Thoracic aorta (tissue), 2 donors: ENCODE measurements at regions not wholly inside any gene's neighbourhood (a gene's known extent, or its start where the extent isn't known, plus 50 kb on each side); places are given as distances from the start of the nearest gene placed in this dataset.

Experiments used
- ATAC-seq: fragments of 150-250 bp; one replicate; pipeline ENCODE4 v1.8.0; 2017; ENCODE audit warnings: low read depth; ENCODE audit not compliant: insufficient number of reproducible peaks, low FRiP score
- DNase-seq: peaks from one replicate; pipeline ENCODE4 v3.0.0-alpha.2; 2020; ENCODE audit warnings: low spot score
- H3K27ac ChIP-seq, 2 donors: fragments of 200-600 bp; sonication (generic); 1 replicate in 1 of 2; 2 replicates in 1 of 2; pipeline ENCODE4 v1.5.1; 2016; ENCODE audit warnings: mild to moderate bottlenecking in 2 of 2, moderate library complexity in 2 of 2
- H3K27me3 ChIP-seq: fragments of 200-600 bp; sonication (generic); replicated peaks from 2 replicates; pipeline ENCODE4 v1.6.0; 2016; ENCODE audit warnings: mild to moderate bottlenecking; ENCODE audit not compliant: insufficient read depth
- H3K36me3 ChIP-seq: fragments of 200-600 bp; sonication (generic); one replicate; pipeline ENCODE4 v1.5.1; 2016
- H3K4me1 ChIP-seq, 2 donors: fragments of 200-600 bp; sonication (generic); 1 replicate in 1 of 2; 2 replicates in 1 of 2; pipeline versions ENCODE4 v1.5.1 to v1.6.0; 2016; ENCODE audit warnings: low read depth in 2 of 2, mild to moderate bottlenecking in 1 of 2; ENCODE audit not compliant: control insufficient read depth in 1 of 2
- H3K4me3 ChIP-seq: fragments of 200-600 bp; sonication (generic); 2 replicates; pipeline ENCODE4 v1.5.1; 2016; ENCODE audit warnings: mild to moderate bottlenecking
- H3K9me3 ChIP-seq: fragments of 200-600 bp; sonication (generic); 2 replicates; pipeline ENCODE4 v1.5.1; 2016
- TF ChIP-seq, protein P1 (sequence below): fragments of 200-600 bp; sonication (generic); IDR thresholded peaks from one replicate; pipeline ENCODE4 v1.5.1; 2019; ENCODE audit warnings: antibody characterized with exemption

DNA sequence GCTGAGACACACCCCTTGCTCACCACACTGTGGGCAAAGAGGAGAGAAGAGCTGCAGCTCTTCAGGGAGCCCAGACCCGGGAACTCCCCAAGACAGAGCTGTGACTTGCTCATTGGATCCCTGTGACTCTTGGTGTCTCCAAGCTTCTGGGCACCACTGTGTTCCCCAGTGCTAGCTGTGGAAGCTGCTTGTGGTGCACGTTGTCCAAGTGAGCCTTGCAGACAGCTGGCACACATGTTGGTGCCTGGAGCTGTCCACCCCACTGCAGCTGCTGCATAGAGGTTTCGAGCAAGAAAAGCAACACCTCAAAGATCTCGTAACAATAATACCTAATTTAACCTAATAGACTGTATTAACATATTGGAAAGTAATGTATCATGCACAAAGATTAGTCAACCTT is 1089.3 kb downstream of the PCDH18 start:
- ATAC-seq (no peak), DNase-seq (no peak)
- Histone ChIP-seq H3K9me3 (no peaks in the 10 kb centered on the region), H3K4me3 (no peak overlapping the region), H3K27ac (no peak overlapping the region), H3K36me3 (no peaks in the 10 kb centered on the region), H3K4me1 (no peaks in the 10 kb centered on the region), H3K27me3 (no peaks in the 10 kb centered on the region)
- TF ChIP-seq, protein P1, sequence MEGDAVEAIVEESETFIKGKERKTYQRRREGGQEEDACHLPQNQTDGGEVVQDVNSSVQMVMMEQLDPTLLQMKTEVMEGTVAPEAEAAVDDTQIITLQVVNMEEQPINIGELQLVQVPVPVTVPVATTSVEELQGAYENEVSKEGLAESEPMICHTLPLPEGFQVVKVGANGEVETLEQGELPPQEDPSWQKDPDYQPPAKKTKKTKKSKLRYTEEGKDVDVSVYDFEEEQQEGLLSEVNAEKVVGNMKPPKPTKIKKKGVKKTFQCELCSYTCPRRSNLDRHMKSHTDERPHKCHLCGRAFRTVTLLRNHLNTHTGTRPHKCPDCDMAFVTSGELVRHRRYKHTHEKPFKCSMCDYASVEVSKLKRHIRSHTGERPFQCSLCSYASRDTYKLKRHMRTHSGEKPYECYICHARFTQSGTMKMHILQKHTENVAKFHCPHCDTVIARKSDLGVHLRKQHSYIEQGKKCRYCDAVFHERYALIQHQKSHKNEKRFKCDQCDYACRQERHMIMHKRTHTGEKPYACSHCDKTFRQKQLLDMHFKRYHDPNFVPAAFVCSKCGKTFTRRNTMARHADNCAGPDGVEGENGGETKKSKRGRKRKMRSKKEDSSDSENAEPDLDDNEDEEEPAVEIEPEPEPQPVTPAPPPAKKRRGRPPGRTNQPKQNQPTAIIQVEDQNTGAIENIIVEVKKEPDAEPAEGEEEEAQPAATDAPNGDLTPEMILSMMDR = no peak

DNA sequence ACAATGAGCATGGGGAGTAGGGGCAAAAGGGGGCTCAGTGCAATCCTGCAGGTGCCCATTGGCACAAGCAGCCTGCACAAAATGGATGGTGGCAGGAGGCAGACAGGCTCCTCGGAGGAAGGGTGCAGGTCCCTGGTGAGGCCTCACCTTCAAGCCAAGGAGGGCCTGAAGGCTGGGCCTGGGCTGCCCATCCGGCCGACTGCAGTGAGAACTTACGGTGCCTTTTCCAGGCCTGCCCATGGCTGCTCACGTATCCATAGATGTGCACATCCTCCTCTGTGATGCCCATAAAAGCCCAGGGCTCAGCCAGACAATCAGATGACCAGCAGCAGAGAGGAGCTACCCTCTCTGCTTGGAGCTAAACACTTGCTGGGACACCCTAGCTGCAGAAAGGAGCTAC is 1089.8 kb downstream of the PCDH18 start:
- ATAC-seq = no peak
- no peak overlapping the region for H3K4me3 ChIP-seq
- no peak overlapping the region for H3K27ac ChIP-seq
- H3K9me3 ChIP-seq = no peaks in the 10 kb centered on the region
- H3K36me3 ChIP-seq = no peaks in the 10 kb centered on the region
- TF ChIP-seq, protein P1 = no peak
- no peaks in the 10 kb centered on the region for H3K27me3 ChIP-seq
- H3K4me1 ChIP-seq = no peaks in the 10 kb centered on the region
- DNase-seq = no peak

DNA sequence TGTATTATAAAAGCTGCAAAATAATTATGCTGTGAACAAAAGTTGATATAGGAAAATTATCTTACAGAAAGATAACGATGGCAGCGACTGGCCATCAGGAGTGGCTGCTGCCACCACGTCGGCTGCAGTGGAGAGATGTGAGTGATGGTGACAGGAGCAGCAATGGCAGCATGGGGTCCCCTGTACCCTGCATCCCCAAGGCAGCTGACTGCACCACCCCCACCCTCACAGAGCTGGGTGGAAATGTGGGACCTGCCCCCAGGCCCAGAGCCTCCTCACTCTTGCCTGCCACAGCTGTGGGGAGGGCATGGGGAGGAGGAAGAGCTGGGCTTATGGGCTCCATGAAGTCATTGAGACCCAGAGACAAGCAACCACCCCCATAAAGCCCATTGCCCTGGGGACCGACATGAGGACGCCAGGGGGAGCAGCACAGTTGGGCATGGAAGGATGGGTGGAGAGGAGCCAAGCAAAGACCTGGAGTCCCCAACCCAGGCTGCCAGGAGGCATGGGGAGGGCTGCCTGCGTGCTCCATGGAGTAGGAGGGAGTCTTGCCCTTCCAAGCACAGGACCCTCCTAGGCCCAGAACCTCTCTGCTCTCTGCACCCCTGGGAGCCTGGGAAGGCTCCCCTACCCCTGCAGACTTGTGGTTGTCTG is 1090.5 kb downstream of the PCDH18 start:
- no peak overlapping the region for H3K4me3 ChIP-seq
- H3K36me3 ChIP-seq = no peaks in the 10 kb centered on the region
- DNase-seq (no peak), ATAC-seq (no peak)
- H3K4me1 ChIP-seq = no peaks in the 10 kb centered on the region
- no peaks in the 10 kb centered on the region for H3K27me3 ChIP-seq
- TF ChIP-seq, protein P1 = no peak
- H3K9me3 ChIP-seq = no peaks in the 10 kb centered on the region
- H3K27ac ChIP-seq = no peak overlapping the region

DNA sequence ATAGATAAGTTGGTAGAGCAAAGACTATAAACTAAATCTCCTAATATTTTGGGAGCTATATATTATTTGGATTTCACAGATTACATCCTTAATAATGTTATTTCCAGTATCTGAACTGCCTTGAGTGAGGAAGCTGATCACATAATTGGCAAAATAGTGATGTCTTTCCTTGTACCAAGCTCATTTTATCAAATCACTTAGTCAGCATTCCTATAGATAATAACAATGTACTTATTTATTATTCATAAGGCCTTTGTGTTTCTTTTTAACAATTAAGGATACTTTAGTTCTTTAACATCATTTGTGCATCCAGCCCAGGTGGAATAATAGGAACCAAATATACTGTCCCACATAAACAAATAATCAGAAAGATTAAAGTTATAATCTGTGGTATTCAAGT is 1093.6 kb downstream of the PCDH18 start:
- Histone ChIP-seq H3K9me3 (no peaks in the 10 kb centered on the region), H3K27me3 (no peaks in the 10 kb centered on the region), H3K4me3 (no peak overlapping the region), H3K36me3 (no peaks in the 10 kb centered on the region), H3K4me1 (no peaks in the 10 kb centered on the region), H3K27ac (no peak overlapping the region)
- TF ChIP-seq, protein P1 = no peak
- no peak for DNase-seq
- no peak for ATAC-seq

DNA sequence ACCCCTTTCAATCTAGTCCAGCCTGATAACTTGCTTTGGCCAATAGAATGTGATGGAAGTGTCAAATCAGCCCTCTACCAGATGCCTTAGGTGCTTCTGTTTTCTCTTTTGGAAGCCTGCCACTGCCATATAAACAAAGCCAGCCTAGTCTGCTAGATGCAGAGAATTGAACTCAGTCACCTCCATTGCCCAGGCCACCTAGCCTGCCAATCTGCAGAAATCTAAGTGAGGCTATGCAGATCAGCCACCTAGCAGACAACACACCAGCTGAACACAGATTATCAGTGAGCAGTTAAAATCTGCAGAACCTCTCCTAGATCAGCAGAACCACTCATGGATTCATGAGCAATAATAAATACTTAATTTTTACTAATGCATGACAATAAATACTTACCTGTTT is 1108.2 kb downstream of the PCDH18 start:
- Histone ChIP-seq H3K4me3 (no peak overlapping the region), H3K27me3 (no peaks in the 10 kb centered on the region), H3K36me3 (no peaks in the 10 kb centered on the region), H3K27ac (no peak overlapping the region), H3K9me3 (no peaks in the 10 kb centered on the region), H3K4me1 (no peaks in the 10 kb centered on the region)
- no peak for DNase-seq
- TF ChIP-seq, protein P1 = no peak
- ATAC-seq = no peak
